Activated CD8-positive, alpha-beta memory T cell treated with anti-CD3 and anti-CD28 coated beads, Interleukin-2, amount 50 U/mL, for 48 hours (primary cell): ENCODE measurements at regions not wholly inside any gene's neighbourhood (a gene's known extent, or its start where the extent isn't known, plus 50 kb on each side); places are given as distances from the start of the nearest gene placed in this dataset.

Experiments
- DNase-seq: peaks from one replicate; pipeline ENCODE4 v3.0.0-alpha.2; 2020

GRCh38 chr3:10585945-10586344 is 80.6 kb upstream of the ATP2B2 start:
- DNase-seq = no peak

GRCh38 chr3:10594915-10595314 is 89.5 kb upstream of the ATP2B2 start:
- peak; percentile 63 for DNase-seq

GRCh38 chr3:10596746-10597448 is 91.5 kb upstream of the ATP2B2 start:
- no peak for DNase-seq

- DNase-seq = no peak
Observed at GRCh38 chr3:10597733-10598132, 92.3 kb upstream of the ATP2B2 start.

GRCh38 chr3:10599017-10599416 is 93.6 kb upstream of the ATP2B2 start:
- DNase-seq = no peak

GRCh38 chr3:10599444-10599843 is 94.1 kb upstream of the ATP2B2 start:
- no peak for DNase-seq

DNA sequence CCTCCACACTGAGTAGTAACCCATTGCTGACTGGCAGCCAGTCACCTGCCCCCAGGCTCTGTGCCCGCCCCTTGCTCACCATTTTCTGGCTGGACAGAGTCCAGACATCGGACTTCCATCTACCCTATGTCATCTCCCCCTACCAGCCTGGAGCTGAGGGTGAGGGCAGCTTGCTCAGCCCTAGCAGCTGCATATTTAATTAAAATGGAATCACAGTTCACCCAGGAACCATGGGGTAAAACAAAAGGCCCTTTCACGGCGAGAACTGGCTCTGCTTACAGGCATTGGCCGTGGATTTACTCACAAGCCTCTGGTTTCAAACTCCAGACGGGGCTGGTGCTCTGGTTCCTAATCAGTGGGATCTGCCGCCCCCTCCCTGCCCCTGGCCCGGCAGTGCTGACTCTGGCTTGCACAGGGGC is 94.9 kb upstream of the ATP2B2 start:
- no peak for DNase-seq

DNA sequence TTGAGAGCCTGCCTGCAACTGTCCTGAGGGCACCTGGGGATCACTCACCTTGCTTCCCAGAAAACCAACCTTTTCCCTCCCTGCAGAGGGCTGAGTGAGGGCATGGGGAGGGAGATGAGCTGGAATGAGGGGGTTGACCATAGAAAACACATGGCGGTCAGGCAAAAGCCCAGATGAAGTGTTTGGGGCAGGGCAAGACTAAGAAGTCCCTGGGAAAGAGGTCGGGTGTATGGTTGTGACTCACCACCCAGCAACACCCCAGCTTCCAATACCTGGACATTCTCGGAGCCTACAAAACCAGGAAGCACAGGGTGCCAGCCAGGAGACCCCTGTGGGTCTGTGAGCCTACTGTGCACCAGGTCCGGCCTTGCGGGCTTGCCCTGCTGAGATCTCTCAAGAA is 95.3 kb upstream of the ATP2B2 start:
- DNase-seq = no peak

DNA sequence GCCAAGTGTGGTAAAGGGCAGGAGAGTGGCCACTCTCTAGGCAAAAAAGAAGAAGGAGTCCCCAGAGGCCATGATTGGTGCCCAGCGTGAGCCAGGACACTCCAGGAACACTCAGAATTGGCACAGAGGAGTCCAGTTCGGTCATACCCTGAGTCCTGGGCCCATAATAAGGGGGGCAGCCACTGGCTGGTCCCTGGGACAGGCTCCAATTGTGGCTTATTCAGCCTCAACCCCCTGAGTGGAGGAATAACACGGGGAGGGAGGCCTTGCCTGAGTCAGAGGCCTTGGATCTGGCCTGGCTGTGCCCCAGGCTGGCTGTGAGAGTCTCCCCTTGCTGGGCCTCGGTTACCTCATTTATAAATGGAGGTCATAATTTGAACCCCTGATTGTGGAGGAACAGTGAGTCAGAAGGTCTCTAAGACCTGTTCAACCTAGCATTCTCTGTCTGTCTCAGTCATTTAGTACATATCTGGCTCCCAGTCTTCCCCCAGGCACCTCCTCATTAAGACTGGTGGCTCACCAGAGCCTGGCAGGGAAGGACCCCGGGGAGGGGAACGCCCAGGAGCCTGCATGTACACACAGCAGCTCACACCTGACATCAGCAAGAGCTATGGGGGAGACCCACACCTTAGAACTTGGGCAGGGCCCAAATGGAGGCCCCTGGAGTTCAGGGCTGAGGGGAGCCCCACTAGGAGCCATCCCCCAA is 95.9 kb upstream of the ATP2B2 start:
- DNase-seq = no peak

- DNase-seq = no peak
Observed at GRCh38 chr3:10601857-10602230, 96.5 kb upstream of the ATP2B2 start.

- DNase-seq = no peak
Observed at GRCh38 chr3:10602271-10602670, 96.9 kb upstream of the ATP2B2 start.

- DNase-seq = peak; percentile 67
Observed at GRCh38 chr3:10602769-10603768, 97.7 kb upstream of the ATP2B2 start.

GRCh38 chr3:10609134-10609533 is 103.7 kb upstream of the ATP2B2 start:
- DNase-seq = no peak

DNA sequence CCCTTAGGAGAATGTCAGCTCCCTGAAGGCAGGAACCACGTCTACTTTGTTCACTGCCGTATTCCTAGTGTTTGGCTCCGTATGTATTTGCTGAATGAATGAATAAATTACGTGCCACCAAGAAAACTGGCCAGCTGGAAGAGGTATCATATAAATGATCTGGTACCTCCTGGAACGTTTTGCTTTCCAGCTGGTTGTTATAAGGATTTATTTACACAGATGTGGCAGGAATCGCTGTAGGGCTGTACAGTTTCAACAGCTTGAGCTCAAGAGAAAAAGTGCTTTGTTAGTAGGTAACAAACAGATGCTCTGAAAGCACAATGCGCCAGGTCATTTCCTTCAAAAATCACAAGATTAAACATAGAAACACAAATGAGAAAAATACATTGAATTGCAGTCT is 108.8 kb upstream of the ATP2B2 start:
- DNase-seq = no peak

DNA sequence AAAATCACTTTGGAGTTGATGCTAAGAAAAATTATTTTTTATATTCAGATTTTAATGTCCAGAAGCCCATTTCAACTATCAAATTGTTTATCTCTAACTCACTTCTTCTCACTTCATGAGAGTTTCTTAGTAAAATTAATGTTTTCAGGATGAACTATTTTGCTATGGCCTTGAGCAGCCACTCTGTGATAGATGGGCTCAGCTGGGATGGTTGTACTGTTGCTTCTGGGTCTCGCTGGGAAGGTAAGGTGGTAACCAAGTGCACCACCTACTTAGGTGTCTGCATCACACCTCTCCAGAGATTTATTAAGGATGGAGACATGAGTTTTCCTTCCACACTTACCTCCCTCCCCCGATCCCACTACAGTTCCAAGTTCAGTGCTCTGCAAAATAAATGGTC is 110.3 kb upstream of the ATP2B2 start:
- DNase-seq = no peak

DNA sequence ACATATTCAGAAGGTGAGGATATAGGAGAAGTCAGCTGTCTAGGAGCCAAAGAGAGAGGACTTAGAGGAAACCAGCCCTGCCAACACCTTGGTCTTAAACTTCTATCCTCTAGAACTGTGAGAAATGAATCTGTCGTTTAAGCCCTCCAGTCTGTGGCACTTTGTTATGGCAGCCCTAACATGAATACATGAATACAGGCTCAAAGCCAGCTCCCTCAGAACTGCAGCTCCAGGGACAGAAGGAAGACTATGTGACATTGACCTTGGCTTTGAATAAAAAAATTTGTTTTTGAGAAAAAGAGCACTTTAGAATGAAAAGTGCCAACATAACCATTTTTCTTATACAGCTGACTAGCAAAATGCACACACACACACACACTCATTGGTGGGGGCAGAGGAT is 110.9 kb upstream of the ATP2B2 start:
- no peak for DNase-seq

- DNase-seq = no peak
Observed at GRCh38 chr3:10619989-10620832, 114.8 kb upstream of the ATP2B2 start.

GRCh38 chr3:10620833-10621082 is 115.4 kb upstream of the ATP2B2 start:
- DNase-seq = no peak

GRCh38 chr3:10623578-10624275 is 118.3 kb upstream of the ATP2B2 start:
- DNase-seq = no peak

DNA sequence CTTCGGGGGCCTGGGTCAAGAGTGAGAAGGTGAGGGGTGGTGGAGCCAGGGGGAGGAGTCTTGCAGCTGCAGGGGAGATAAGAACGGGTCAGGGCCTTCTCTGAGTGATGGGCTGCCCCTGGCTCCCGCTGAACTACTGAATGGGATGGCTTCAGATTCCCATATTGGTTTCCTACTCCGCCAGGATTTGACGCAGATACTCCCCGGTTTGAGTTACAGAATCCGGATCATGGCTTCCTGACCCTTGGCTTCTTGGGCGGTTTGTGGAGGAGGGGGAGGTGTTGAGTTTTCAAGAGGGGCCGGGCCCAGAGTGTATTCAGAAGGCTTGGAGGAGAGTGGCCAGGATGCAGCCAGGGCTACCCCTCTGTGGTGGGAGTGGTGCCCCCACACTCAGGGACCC is 119.9 kb upstream of the ATP2B2 start:
- DNase-seq = no peak

DNA sequence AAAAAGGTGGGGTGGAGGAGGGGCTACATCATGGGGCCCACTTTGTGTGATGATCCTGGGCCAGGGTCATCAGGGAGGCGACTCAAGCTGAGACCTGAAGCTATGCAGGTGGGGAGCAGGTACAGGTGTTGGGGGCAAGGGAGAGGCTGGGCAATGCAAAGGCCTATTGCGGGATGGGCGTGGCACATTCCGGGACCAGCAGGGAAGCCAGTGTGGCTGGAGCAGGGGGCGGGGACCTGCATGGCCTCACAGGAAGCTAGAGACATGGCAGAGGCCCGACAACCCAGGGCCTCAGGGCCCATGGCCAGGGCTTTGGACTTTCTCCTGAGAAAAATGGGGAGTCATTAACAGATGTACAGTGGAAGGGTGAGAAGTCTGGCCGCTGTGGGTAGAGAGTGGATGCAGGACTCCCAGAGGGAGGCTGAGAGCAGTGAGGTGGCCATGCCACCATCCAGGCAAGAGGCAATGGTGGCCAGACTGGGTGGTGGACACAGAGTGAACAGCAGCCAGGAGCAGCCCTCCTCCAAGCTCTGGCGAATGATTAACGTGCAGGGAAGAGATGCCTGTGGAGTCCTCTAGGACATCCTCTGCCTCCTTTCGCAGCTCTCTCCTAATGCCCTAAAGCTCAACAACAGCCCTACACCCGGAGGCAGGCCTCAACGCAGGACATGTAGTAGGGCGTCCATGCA is 122.6 kb upstream of the ATP2B2 start:
- DNase-seq = no peak
